GM23248 (cell line): ENCODE measurements at regions not wholly inside any gene's neighbourhood (a gene's known extent, or its start where the extent isn't known, plus 50 kb on each side); places are given as distances from the start of the nearest gene placed in this dataset.

ENCODE experiments used
- DNase-seq: peaks from one replicate; pipeline ENCODE4 v3.0.0-alpha.2; 2015
- H2AFZ ChIP-seq: fragments of 200-600 bp; sonication (generic); 2 replicates; pipeline ENCODE4 v1.6.1; 2016; ENCODE audit warnings: antibody characterized with exemption
- H3F3A ChIP-seq: fragments of 200-600 bp; sonication (generic); 2 replicates; pipeline ENCODE4 v1.6.1; 2016; ENCODE audit warnings: mild to moderate bottlenecking, antibody characterized with exemption, mixed run types; ENCODE audit not compliant: insufficient read depth
- H3K27ac ChIP-seq: fragments of 200-600 bp; sonication (generic); 2 replicates; pipeline ENCODE4 v1.5.1; 2016; ENCODE audit warnings: mild to moderate bottlenecking
- H3K27me3 ChIP-seq: fragments of 200-600 bp; sonication (generic); replicated peaks from 2 replicates; pipeline ENCODE4 v1.6.1; 2016; ENCODE audit warnings: mild to moderate bottlenecking; ENCODE audit not compliant: insufficient read depth
- H3K36me3 ChIP-seq: fragments of 200-600 bp; sonication (generic); 2 replicates; pipeline ENCODE4 v1.6.1; 2016; ENCODE audit warnings: low read depth, mild to moderate bottlenecking
- H3K4me1 ChIP-seq: fragments of 200-600 bp; sonication (generic); 2 replicates; pipeline ENCODE4 v1.6.1; 2016; ENCODE audit warnings: mild to moderate bottlenecking; ENCODE audit not compliant: insufficient read depth
- H3K4me2 ChIP-seq: fragments of 200-600 bp; sonication (generic); one replicate; pipeline ENCODE4 v1.6.1; 2016; ENCODE audit warnings: mild to moderate bottlenecking; ENCODE audit not compliant: unreplicated experiment
- H3K4me3 ChIP-seq: fragments of 200-600 bp; sonication (generic); 2 replicates; pipeline ENCODE4 v1.5.1; 2016; ENCODE audit warnings: mild to moderate bottlenecking
- H3K79me2 ChIP-seq: fragments of 200-600 bp; sonication (generic); 2 replicates; pipeline ENCODE4 v1.6.1; 2016; ENCODE audit warnings: mild to moderate bottlenecking; ENCODE audit not compliant: insufficient read depth
- H3K9ac ChIP-seq: fragments of 200-600 bp; sonication (generic); 2 replicates; pipeline ENCODE4 v1.6.1; 2016; ENCODE audit warnings: mild to moderate bottlenecking
- H3K9me2 ChIP-seq: fragments of 200-600 bp; sonication (generic); 2 replicates; pipeline ENCODE4 v1.6.1; 2016; ENCODE audit warnings: mixed run types, mild to moderate bottlenecking, moderate library complexity; ENCODE audit not compliant: insufficient read depth
- H3K9me3 ChIP-seq: fragments of 200-600 bp; sonication (generic); one replicate; pipeline ENCODE4 v1.6.1; 2017; ENCODE audit warnings: low read depth
- H4K20me1 ChIP-seq: fragments of 200-600 bp; sonication (generic); 2 replicates; pipeline ENCODE4 v1.6.0; 2016; ENCODE audit not compliant: insufficient read depth
- EZH2 ChIP-seq: fragments of 200-600 bp; sonication (generic); IDR thresholded peaks from 2 replicates; pipeline ENCODE4 v1.6.1; 2018; ENCODE audit warnings: antibody characterized with exemption, mild to moderate bottlenecking; ENCODE audit not compliant: insufficient read depth, poor library complexity, severe bottlenecking
- EZH2phosphoT487 ChIP-seq: fragments of 200-600 bp; sonication (generic); IDR thresholded peaks from 2 replicates; pipeline ENCODE4 v1.6.1; 2018; ENCODE audit warnings: antibody characterized with exemption, moderate library complexity, mild to moderate bottlenecking, low read depth; ENCODE audit not compliant: insufficient read depth
- WGBS, 2 experiments: methylation state at CpG; one replicate each; pipeline ENCODE4 v1.1.6; 2015 to 2017; ENCODE audit warnings: low lambda C conversion rate in 2 of 2, low coverage in 1 of 2; ENCODE audit errors: missing lambda C conversion rate in 2 of 2; 5-methylcytosine and 5-hydroxymethylcytosine counted together
- in situ Hi-C: fragments of 300-500 bp; cut with MboI; formaldehyde crosslinking; loops from 2 replicates; pipeline ENCODE4 v1.15.0; 2020

DNA sequence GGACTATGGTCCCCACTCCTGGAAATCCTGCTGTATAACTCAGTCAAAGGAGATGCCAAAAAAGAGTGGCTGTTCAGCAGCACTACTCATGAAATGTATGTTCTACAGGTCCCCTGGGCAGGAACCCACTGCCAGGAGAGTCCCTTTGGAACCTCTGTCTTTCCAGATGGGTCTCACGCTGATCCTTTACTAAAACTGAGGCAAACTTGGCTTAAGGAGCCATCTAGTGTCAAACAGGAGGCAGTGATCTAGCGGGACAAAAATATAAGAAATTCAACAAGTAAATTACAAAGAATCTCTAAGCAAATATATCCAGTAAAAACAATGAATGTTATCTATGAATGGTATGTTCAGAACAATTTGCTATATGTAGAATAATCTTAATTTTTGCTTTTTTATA, 80.5 kb upstream of the PRMT6 start:
- Histone ChIP-seq H3K9me2 (no peaks in the 10 kb centered on the region), H4K20me1 (no peaks in the 10 kb centered on the region), H3F3A (0 out of 2 replicates have a peak, but pooled peaks cover 5% of the 10 kb centered on the region), H3K4me1 (0 out of 2 replicates have a peak, but pooled peaks cover 12% of the 10 kb centered on the region), H3K4me3 (no peak overlapping the region), H3K4me2 (no peak overlapping the region), H3K9ac (no peak overlapping the region), H2AFZ (no peak overlapping the region), H3K36me3 (no peaks in the 10 kb centered on the region), H3K9me3 (no peaks in the 10 kb centered on the region), H3K27me3 (no peaks in the 10 kb centered on the region), H3K79me2 (no peaks in the 10 kb centered on the region), H3K27ac (no peak overlapping the region)
- 61 to 78% methylated on average over 2 of the region's 2 CpGs for WGBS, 2 experiments
- DNase-seq, result no peak
- in situ Hi-C loops, result no loop called here
- TF ChIP-seq EZH2phosphoT487 (no peak), EZH2 (no peak)

DNA sequence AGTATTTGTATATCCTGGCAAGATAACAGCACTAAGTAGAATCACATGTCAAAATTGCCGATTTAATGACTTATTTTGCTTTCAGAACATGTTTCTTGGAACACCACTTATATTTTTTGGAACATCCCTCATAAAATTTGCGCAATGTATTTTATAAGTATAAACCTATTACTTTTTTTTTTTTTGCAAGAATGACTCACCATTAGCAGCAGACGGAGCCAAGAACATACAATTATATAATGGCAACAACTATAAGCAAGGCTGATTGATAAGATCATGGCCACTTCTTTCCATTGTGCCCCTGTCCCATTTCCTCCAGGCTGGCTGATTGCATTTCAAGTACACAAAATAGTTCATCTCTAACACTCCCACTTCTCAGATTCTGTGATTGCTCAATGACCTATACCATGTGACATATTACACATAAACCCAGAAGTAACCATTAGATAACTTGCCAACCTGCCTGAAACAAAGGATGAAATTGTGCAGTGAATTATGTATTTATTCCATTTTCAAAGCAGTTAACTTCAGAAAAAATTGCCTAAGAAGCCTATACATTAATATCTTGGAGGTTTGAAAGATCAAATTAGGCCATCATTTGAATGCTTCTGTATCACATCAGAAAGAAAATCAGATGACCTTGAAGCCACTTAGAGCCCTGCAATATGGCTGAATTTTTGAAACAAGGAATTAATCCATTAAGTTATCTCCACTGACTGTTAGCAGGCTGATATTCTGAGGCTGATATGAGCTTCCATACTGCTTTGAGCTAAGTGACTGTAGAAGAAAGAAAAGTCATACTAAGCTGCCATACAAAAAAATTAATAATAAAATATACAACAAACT, 77.8 kb upstream of the PRMT6 start:
- no peaks in the 10 kb centered on the region for H3K9me2 ChIP-seq
- H3K4me3 ChIP-seq, result no peak overlapping the region
- in situ Hi-C loops, result no loop called here
- H3K79me2 ChIP-seq, result no peaks in the 10 kb centered on the region
- no peaks in the 10 kb centered on the region for H4K20me1 ChIP-seq
- WGBS, 2 experiments, result 21 to 25% methylated on average over 3 of the region's 3 CpGs
- TF ChIP-seq EZH2phosphoT487 (no peak), EZH2 (no peak)
- 0 out of 2 replicates have a peak, but pooled peaks cover 12% of the 10 kb centered on the region for H3K4me1 ChIP-seq
- no peak overlapping the region for H3K27ac ChIP-seq
- H3K9ac ChIP-seq, result no peak overlapping the region
- no peaks in the 10 kb centered on the region for H3K27me3 ChIP-seq
- no peaks in the 10 kb centered on the region for H3K9me3 ChIP-seq
- H3K4me2 ChIP-seq, result peak overlapping the region; percentile 14
- H3K36me3 ChIP-seq, result no peaks in the 10 kb centered on the region
- peak; percentile 45 for DNase-seq
- 0 out of 2 replicates have a peak, but pooled peaks cover 5% of the 10 kb centered on the region for H3F3A ChIP-seq
- H2AFZ ChIP-seq, result no peak overlapping the region

DNA sequence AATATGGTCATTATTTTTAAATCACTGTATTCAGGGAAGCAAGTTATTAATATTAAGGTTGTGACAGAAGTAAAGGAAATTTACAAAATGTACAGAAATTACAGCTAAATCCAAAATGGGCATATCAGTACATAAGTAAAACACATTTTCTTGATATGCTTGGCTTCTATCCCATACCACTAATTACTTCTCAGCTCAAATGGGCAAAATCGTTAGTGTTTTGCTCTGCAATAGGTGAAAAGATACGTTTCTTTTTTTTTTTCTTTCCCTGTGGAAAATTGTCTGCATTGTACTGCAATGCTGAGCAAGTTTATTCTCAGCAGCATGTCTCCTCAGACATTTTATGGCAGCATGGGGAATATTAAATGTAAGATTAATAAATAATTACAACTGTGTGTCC, 77.1 kb upstream of the PRMT6 start:
- Histone ChIP-seq H4K20me1 (no peaks in the 10 kb centered on the region), H3K36me3 (no peaks in the 10 kb centered on the region), H3K4me2 (no peak overlapping the region), H3K27ac (no peak overlapping the region), H2AFZ (no peak overlapping the region), H3K4me1 (0 out of 2 replicates have a peak, but pooled peaks cover 12% of the 10 kb centered on the region), H3K4me3 (no peak overlapping the region), H3K9me3 (no peaks in the 10 kb centered on the region), H3F3A (0 out of 2 replicates have a peak, but pooled peaks cover 5% of the 10 kb centered on the region), H3K79me2 (no peaks in the 10 kb centered on the region), H3K9ac (no peak overlapping the region), H3K27me3 (no peaks in the 10 kb centered on the region), H3K9me2 (no peaks in the 10 kb centered on the region)
- 60 to 70% methylated on average over 2 of the region's 2 CpGs for WGBS, 2 experiments
- in situ Hi-C loops, result no loop called here
- DNase-seq, result no peak
- TF ChIP-seq EZH2 (no peak), EZH2phosphoT487 (no peak)

DNA sequence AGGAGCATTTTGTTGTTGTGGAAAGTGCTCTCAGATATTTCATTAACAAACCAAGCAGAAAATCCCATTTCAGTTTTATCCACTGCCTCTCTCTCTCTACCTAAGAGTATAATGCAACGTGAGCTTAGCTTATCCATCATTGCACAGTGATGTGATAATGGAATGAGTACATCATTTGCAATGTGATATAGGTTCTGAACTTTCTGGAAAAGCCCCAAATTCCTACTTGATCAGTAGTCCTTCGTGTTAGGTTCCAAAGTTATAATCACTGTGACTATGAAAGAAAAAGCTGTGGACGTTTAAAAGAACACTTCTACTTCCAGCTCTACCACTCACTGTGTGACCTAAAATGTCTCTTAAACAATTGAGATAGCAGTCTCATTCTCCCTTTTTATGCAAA, 76.4 kb upstream of the PRMT6 start:
- 26 to 41% methylated on average over 3 of the region's 3 CpGs for WGBS, 2 experiments
- in situ Hi-C loops, result no loop called here
- Histone ChIP-seq H3K4me1 (0 out of 2 replicates have a peak, but pooled peaks cover 12% of the 10 kb centered on the region), H3K79me2 (no peaks in the 10 kb centered on the region), H3K9ac (no peak overlapping the region), H3F3A (0 out of 2 replicates have a peak, but pooled peaks cover 5% of the 10 kb centered on the region), H3K4me2 (no peak overlapping the region), H4K20me1 (no peaks in the 10 kb centered on the region), H3K4me3 (no peak overlapping the region), H3K36me3 (no peaks in the 10 kb centered on the region), H2AFZ (no peak overlapping the region), H3K9me2 (no peaks in the 10 kb centered on the region), H3K27ac (no peak overlapping the region), H3K27me3 (no peaks in the 10 kb centered on the region), H3K9me3 (no peaks in the 10 kb centered on the region)
- DNase-seq, result no peak
- no peak for TF ChIP-seq EZH2
- TF ChIP-seq EZH2phosphoT487, result no peak
